ENCODE measurements at regions not wholly inside any gene's neighbourhood (a gene's known extent, or its start where the extent isn't known, plus 50 kb on each side); places are given as distances from the start of the nearest gene placed in this dataset.

- TF ChIP-seq CTCF (IDR thresholded peaks at IDR 0.05; ENCODE audit: insufficient read depth, low read length, poor library complexity, severe bottlenecking): no peak
- Histone ChIP-seq H3K27me3 (ENCODE audit: control insufficient read depth, insufficient read depth, low read length) (no peaks in the 10 kb centered on the region), H3K4me3 (ENCODE audit: low read depth, low read length) (no peak overlapping the region), H3K36me3 (ENCODE audit: control insufficient read depth, insufficient read depth, low read length) (no peaks in the 10 kb centered on the region)
- DNase-seq (ENCODE audit: low read depth): no peak
These were observed 505.9 kb upstream of the MANEA start for GRCh38 chr6:95071464-95071863.

GRCh38 chr6:95078457-95078856 is 498.9 kb upstream of the MANEA start:
- Histone ChIP-seq H3K4me3 (ENCODE audit: low read depth, low read length) (no peak overlapping the region), H3K36me3 (ENCODE audit: control insufficient read depth, insufficient read depth, low read length) (no peaks in the 10 kb centered on the region), H3K27me3 (ENCODE audit: control insufficient read depth, insufficient read depth, low read length) (no peaks in the 10 kb centered on the region)
- no peak for DNase-seq (ENCODE audit: low read depth)
- no peak for TF ChIP-seq CTCF (IDR thresholded peaks at IDR 0.05; ENCODE audit: insufficient read depth, low read length, poor library complexity, severe bottlenecking)

- DNase-seq (ENCODE audit: low read depth): no peak
- no peak overlapping the region for H3K4me3 ChIP-seq (ENCODE audit: low read depth, low read length)
- TF ChIP-seq CTCF (IDR thresholded peaks at IDR 0.05; ENCODE audit: insufficient read depth, low read length, poor library complexity, severe bottlenecking): no peak
- no peaks in the 10 kb centered on the region for H3K27me3 ChIP-seq (ENCODE audit: control insufficient read depth, insufficient read depth, low read length)
- H3K36me3 ChIP-seq (ENCODE audit: control insufficient read depth, insufficient read depth, low read length): no peaks in the 10 kb centered on the region
These were observed 496.1 kb upstream of the MANEA start for GRCh38 chr6:95081231-95081630.

- no peaks in the 10 kb centered on the region for H3K27me3 ChIP-seq (ENCODE audit: control insufficient read depth, insufficient read depth, low read length)
These were observed 495.4 kb upstream of the MANEA start for GRCh38 chr6:95081949-95082348.

GRCh38 chr6:95083506-95083905 is 493.8 kb upstream of the MANEA start:
- TF ChIP-seq CTCF (IDR thresholded peaks at IDR 0.05; ENCODE audit: insufficient read depth, low read length, poor library complexity, severe bottlenecking): no peak
- Histone ChIP-seq H3K36me3 (ENCODE audit: control insufficient read depth, insufficient read depth, low read length) (no peaks in the 10 kb centered on the region), H3K4me3 (ENCODE audit: low read depth, low read length) (no peak overlapping the region), H3K27me3 (ENCODE audit: control insufficient read depth, insufficient read depth, low read length) (no peaks in the 10 kb centered on the region)
- DNase-seq (ENCODE audit: low read depth): no peak

More at GRCh38 chr6:95081949-95082348, 495.4 kb upstream of the MANEA start:
- H3K36me3 ChIP-seq (ENCODE audit: control insufficient read depth, insufficient read depth, low read length): no peaks in the 10 kb centered on the region
- no peak overlapping the region for H3K4me3 ChIP-seq (ENCODE audit: low read depth, low read length)
- no peak for DNase-seq (ENCODE audit: low read depth)
- TF ChIP-seq CTCF (IDR thresholded peaks at IDR 0.05; ENCODE audit: insufficient read depth, low read length, poor library complexity, severe bottlenecking): no peak

- Histone ChIP-seq H3K36me3 (ENCODE audit: control insufficient read depth, insufficient read depth, low read length) (no peaks in the 10 kb centered on the region), H3K27me3 (ENCODE audit: control insufficient read depth, insufficient read depth, low read length) (no peaks in the 10 kb centered on the region), H3K4me3 (ENCODE audit: low read depth, low read length) (no peak overlapping the region)
- DNase-seq (ENCODE audit: low read depth): no peak
- no peak for TF ChIP-seq CTCF (IDR thresholded peaks at IDR 0.05; ENCODE audit: insufficient read depth, low read length, poor library complexity, severe bottlenecking)
These were observed 492.5 kb upstream of the MANEA start for GRCh38 chr6:95084867-95085266.
